ENCODE measurements at regions not wholly inside any gene's neighbourhood (a gene's known extent, or its start where the extent isn't known, plus 50 kb on each side); places are given as distances from the start of the nearest gene placed in this dataset.

DNA sequence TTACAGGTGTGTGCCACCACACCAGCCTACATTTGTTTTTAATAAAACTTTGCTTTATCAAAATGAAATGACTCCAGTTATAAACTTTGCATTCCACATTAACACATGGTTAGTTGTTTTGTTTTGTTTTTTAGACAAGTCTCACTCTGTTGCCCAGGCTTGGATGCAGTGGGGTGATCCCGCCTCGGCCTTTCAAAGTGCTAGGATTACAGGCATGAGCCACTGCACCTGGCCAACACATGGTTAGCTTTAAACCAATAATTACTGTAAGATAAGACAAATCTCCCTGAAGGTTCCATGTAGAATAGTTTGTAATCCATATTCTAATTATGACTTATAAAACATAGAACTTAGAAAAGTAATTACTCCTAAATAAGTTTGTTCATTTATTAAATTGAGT, 89.8 kb upstream of the MED13 start:
- ChIA-PET POLR2A (no interaction called here), CTCF (interaction anchor here (0.7 kb wide), 1 partner anchor 11 kb away, joined by 4 read pairs; no protein-coding TSS in a partner anchor)
- ATAC-seq (no peak), DNase-seq (ENCODE audit: low read depth in 1 of 2, low spot score in 1 of 2) (no peak), FAIRE-seq (no peak)
- Histone ChIP-seq H3K27ac (no peak overlapping the region), H3K4me2 (no peak overlapping the region), H3K9me3 (no peaks in the 10 kb centered on the region), H3K4me3 (no peak overlapping the region), H3K4me1 (no peaks in the 10 kb centered on the region)
- WGBS (ENCODE audit: missing lambda C conversion rate), result 91% methylated on average over 2 of the region's 2 CpGs
- no peak for TF ChIP-seq RNF2 (IDR thresholded peaks at IDR 0.05; ENCODE audit: borderline replicate concordance, low read depth)
- no peak for TF ChIP-seq FOSL2 (IDR thresholded peaks at IDR 0.05)
- TF ChIP-seq FOSL2 (CRISPR knock-in tag; IDR thresholded peaks at IDR 0.05), result no peak
- TF ChIP-seq HOXB13 (CRISPR knock-in tag; IDR thresholded peaks at IDR 0.05; ENCODE audit: low read depth), result no peak
- TF ChIP-seq PHF8 (IDR thresholded peaks at IDR 0.05; ENCODE audit: borderline replicate concordance, low read depth), result no peak
- no peak for TF ChIP-seq CBX2 (IDR thresholded peaks at IDR 0.05; ENCODE audit: borderline replicate concordance, low read depth)
- TF ChIP-seq ESRRA (IDR thresholded peaks at IDR 0.05; ENCODE audit: borderline replicate concordance, low read length), result no peak
- TF ChIP-seq POLR2A (IDR thresholded peaks at IDR 0.05; ENCODE audit: low read length), result no peak
- TF ChIP-seq CBX8 (IDR thresholded peaks at IDR 0.05), result no peak
- TF ChIP-seq, protein P1, sequence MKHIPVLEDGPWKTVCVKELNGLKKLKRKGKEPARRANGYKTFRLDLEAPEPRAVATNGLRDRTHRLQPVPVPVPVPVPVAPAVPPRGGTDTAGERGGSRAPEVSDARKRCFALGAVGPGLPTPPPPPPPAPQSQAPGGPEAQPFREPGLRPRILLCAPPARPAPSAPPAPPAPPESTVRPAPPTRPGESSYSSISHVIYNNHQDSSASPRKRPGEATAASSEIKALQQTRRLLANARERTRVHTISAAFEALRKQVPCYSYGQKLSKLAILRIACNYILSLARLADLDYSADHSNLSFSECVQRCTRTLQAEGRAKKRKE (CRISPR knock-in tag; IDR thresholded peaks at IDR 0.05; ENCODE audit: low read depth), result no peak
- TF ChIP-seq, protein P2, sequence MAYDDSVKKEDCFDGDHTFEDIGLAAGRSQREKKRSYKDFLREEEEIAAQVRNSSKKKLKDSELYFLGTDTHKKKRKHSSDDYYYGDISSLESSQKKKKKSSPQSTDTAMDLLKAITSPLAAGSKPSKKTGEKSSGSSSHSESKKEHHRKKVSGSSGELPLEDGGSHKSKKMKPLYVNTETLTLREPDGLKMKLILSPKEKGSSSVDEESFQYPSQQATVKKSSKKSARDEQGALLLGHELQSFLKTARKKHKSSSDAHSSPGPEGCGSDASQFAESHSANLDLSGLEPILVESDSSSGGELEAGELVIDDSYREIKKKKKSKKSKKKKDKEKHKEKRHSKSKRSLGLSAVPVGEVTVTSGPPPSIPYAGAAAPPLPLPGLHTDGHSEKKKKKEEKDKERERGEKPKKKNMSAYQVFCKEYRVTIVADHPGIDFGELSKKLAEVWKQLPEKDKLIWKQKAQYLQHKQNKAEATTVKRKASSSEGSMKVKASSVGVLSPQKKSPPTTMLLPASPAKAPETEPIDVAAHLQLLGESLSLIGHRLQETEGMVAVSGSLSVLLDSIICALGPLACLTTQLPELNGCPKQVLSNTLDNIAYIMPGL (CRISPR knock-in tag; IDR thresholded peaks at IDR 0.05; ENCODE audit: borderline replicate concordance), result no peak
- TF ChIP-seq SREBF2 (IDR thresholded peaks at IDR 0.05), result no peak
- TF ChIP-seq NR3C1 (IDR thresholded peaks at IDR 0.05), result no peak
- TF ChIP-seq HOXA7 (CRISPR knock-in tag; IDR thresholded peaks at IDR 0.05), result no peak
- TF ChIP-seq RAD21 (conservative IDR thresholded peaks at IDR 0.05 in 1 of 2, IDR thresholded peaks at IDR 0.05 in 1 of 2), result no peak
- no peak for TF ChIP-seq EP300 (IDR thresholded peaks at IDR 0.05)
- TF ChIP-seq, protein P3, sequence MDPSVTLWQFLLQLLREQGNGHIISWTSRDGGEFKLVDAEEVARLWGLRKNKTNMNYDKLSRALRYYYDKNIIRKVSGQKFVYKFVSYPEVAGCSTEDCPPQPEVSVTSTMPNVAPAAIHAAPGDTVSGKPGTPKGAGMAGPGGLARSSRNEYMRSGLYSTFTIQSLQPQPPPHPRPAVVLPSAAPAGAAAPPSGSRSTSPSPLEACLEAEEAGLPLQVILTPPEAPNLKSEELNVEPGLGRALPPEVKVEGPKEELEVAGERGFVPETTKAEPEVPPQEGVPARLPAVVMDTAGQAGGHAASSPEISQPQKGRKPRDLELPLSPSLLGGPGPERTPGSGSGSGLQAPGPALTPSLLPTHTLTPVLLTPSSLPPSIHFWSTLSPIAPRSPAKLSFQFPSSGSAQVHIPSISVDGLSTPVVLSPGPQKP (IDR thresholded peaks at IDR 0.05; ENCODE audit: low read depth, low read length), result no peak
- TF ChIP-seq, protein P4, sequence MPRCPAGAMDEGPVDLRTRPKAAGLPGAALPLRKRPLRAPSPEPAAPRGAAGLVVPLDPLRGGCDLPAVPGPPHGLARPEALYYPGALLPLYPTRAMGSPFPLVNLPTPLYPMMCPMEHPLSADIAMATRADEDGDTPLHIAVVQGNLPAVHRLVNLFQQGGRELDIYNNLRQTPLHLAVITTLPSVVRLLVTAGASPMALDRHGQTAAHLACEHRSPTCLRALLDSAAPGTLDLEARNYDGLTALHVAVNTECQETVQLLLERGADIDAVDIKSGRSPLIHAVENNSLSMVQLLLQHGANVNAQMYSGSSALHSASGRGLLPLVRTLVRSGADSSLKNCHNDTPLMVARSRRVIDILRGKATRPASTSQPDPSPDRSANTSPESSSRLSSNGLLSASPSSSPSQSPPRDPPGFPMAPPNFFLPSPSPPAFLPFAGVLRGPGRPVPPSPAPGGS (IDR thresholded peaks at IDR 0.05), result no peak

DNA sequence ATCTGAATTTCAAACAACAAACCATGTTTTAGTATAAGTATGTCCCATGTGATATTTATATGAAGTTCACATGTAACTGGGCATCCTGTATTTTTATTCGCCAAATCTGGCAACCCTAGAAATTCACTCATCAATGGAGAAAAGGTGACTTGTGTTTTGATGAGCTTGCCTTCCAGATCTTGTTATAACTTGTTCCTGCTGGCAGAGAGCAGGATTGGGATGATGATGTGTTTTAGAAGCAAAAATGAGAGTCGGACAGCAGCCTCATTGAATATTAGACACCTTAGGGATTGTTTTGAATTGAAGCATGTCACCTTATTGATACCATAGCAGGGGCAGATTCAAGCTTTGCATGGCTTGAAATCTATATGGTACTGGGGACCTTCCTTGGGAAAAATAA, 85.4 kb upstream of the MED13 start:
- no peak for ATAC-seq
- FAIRE-seq, result no peak
- TF ChIP-seq POLR2AphosphoS2 (conservative IDR thresholded peaks at IDR 0.05; ENCODE audit: low read length) (no peak), CEBPB (IDR thresholded peaks at IDR 0.05) (no peak), HOXA7 (CRISPR knock-in tag; IDR thresholded peaks at IDR 0.05) (no peak), FOSL2 (IDR thresholded peaks at IDR 0.05) (no peak), FOSL2 (CRISPR knock-in tag; IDR thresholded peaks at IDR 0.05) (no peak), CBX8 (IDR thresholded peaks at IDR 0.05) (no peak), ZC3H11A (IDR thresholded peaks at IDR 0.05) (no peak), HDAC2 (IDR thresholded peaks at IDR 0.05) (no peak)
- TF ChIP-seq, protein P1 (CRISPR knock-in tag; IDR thresholded peaks at IDR 0.05; ENCODE audit: low read depth), result no peak
- Histone ChIP-seq H3K4me1 (no peaks in the 10 kb centered on the region), H3K4me3 (no peak overlapping the region), H3K27ac (no peak overlapping the region), H3K9me3 (no peaks in the 10 kb centered on the region), H3K4me2 (no peak overlapping the region)
- ChIA-PET POLR2A (no interaction called here), CTCF (interaction anchor here (0.6 to 0.7 kb wide), 2 partner anchors 116 to 1918 kb away, joined by 3 to 4 read pairs; no protein-coding TSS in a partner anchor)
- WGBS (ENCODE audit: missing lambda C conversion rate), result 94% methylated on average over 2 of the region's 2 CpGs
- no peak for DNase-seq (ENCODE audit: low read depth in 1 of 2, low spot score in 1 of 2)

All from A549 (cell line).